NCI-H2196 (cell line): ENCODE measurements at regions not wholly inside any gene's neighbourhood (a gene's known extent, or its start where the extent isn't known, plus 50 kb on each side); places are given as distances from the start of the nearest gene placed in this dataset.
"Not testable (repeated sequence)": the region's sequence is repeated elsewhere in the genome, so short reads cannot be mapped to it uniquely, and the experiment has no call there.

Experiments used
- DNase-seq: peaks from one replicate; lab custom pipeline; 2025; ENCODE audit not compliant: unreplicated experiment; lab: John Stamatoyannopoulos, UW

DNA sequence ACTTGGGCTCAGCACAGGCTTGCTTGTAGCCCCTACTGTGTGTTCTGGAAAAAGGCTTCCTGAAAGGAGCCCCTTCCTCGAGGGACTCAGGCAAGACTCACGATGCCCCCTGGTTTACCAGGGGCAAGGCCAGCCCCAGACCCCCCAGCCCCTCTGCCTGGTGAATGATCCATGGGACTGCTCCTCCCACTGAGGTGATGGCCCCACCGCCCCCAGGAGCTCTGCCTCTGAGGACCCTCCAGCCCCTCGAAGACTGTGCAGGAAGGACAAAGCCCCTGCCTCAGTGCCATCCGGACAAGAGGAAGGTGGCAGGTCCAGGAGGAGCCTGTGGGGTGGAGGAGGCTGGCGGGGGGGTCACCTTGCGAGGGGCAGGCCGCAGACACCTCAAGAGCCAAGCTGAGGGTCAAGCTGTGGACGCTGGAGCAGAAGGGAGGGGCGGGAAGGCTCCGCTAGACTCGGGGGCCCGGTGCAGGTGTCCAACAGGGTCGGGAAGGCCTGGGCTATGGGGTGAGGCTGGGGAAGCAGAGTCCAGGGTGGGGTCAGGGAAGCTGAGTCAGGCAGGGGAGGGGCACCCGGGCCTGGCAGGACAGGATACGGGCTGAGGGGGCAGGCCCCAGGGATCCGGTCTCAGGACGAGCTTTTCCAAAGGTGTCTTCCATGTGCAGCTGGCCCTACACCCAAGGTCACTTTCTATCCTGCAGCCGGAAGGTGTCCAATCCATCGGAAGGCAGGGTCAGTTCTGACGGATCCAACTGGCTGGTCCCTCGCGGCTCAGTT is 64.9 kb upstream of the LRPAP1 start:
- not testable (repeated sequence) for DNase-seq

DNA sequence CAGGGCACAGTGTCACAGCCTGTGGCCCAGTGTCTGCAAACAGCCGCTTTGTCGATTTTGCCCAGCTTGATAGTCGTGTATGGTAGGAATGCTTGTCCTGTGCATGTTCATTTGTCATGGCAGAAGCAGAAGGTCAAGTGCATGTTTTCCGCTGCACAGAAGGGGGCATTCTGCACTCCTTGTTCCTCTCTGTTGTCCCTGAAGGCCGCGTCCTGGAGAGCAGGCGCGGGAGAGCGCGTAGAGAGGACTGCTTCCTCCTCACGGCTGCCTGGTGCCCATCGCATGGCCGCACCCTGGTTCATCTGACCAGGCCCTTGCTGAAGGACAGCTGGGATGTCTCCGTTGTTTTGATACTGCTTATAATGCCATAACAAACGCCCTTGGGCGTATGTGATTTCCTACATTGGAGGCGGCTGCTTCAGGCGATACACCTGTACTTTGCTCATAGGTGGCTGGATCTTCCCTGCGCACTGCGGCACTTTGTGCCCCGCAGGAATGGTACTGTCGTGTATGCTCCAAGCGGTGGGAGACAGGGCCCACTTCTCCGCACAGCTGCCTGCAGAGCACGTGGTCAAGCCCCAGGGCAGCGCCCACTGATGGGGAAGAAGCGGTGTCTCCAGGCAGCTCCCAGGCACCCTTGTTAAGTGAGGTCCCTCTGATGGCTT is 63.5 kb upstream of the LRPAP1 start:
- not testable (repeated sequence) for DNase-seq

DNA sequence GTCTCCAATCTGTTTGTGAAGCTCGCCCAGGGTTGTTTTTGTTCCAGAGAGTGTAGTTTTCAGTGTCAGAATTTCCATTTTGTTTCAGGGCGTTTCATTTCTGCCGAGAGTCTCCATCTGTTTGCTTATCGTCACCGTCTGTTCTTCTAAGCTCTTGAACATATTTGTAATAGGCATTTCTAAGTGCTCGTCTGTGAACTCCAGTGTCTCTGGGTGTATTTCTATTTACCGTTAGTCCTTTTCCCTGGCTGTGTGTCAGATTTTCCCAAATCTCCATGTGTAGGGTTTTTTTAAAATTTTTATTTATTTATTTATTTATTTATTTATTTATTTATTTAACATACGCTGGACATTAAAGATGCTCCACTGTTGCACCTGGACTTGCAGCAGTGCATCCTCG is 62.5 kb upstream of the LRPAP1 start:
- not testable (repeated sequence) for DNase-seq

DNA sequence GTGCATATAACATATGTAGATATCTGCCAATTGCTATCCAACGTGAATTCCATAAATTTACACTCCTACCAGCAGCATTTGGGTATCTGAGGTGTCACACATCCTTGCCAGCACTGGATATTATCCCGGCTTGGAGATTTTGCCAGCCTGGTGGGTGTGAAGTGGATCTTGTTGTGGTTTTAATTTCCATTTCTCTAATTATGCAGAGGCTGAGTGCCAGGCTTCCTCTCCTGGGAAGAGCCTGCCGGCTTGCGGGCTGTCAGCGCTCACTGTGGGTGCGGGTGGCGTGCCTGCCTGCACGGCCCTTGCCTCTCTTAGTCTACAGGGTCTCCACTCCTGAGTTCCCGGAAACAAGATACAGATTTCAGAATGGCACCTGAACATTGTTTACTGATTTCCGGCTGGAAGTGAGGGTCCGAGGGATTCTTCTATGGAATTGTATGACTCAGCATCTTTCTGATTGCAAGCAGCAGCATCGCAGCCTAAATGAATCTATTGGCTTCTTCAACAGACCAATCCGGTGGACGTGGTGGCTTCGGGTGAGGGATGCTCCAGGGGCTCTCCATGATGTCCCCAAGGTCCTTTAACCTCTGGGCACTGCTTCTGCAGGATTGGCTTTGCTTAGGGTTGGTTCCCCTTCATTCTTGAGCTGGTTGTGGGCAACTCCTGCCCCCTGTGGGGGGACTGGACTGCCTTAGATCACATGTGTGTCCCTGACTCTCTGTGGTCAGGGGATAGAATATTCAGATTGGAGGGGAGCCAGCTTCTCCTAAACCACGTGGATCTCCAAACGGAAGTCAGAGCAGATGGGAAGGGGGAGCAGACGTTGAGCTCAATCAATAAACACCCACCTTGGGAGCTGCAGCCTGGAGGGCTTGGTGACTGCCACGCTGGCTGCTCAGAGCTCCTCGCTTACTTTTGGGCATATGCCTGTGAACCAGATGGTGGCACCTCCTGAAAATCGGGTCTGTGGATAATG is 58.0 kb upstream of the LRPAP1 start:
- DNase-seq = not testable (repeated sequence)

DNA sequence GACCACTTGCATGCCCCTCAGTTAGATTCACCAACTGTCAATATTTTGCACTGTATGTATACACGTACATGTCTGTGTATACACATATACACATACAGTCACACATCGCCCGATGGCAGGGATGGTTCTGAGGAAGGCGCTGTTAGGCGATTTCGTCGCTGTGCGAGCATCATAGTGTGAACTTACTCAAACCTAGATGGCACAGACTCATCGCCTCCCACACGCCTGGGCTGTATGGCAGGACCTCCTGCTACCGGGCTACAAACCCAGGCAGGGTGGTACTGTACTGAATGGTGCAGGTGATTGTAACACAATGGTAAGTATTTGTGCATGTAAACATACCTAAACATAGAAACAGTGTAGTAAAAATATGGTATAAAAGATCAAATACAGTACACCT is 57.2 kb upstream of the LRPAP1 start:
- DNase-seq = not testable (repeated sequence)

DNA sequence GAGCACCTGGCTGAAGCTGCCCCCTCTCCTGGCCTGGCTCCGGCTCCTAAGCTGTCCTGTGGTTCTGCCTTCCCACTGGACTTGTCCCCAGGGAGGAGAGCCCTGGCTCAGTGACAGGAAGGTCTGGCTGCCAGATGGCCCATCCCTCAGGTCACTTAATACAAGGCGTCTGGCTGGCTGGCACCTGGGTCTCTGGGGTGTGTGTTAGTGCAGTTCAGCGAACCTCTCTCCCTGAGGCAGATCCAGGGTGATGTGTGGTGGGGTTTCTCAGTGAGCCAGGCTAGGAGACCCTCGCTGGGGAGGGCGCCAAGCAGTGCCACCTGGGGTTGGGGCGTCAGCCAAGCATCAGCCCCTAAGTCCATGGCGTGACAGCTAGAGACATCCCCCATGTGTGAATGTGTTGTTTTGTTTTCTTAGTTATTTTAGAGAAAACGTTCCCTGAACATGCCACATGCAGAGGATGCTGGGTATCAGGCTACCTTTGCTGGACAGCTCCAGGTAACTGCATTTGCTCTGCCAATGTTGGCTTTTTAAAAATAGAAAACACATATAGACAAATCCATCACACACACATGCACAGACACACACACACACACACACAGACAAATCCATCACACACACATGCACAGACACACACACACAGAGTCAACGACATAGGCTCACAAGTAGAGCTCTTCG is 56.4 kb upstream of the LRPAP1 start:
- peak; percentile 51 for DNase-seq

DNA sequence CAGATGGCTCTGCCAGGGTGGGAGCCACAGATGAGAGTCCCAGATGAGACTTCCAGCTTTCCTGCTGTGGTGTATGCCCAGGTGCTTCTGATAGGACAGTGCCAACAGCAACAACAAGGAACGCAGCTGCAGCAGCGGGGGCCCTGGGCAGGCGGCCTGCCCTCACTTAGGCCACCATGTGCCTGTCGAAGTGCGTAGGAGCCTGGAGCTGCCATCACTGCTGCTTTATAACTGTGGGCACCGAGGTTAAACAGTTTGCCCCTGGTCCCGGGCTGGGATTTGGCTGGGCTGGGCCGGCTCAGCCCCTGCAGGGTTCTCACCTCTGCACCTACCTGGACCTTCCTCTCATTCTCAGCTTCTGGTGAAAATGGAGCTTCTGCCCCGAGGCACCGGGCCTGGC is 54.4 kb upstream of the LRPAP1 start:
- DNase-seq = not testable (repeated sequence)

DNA sequence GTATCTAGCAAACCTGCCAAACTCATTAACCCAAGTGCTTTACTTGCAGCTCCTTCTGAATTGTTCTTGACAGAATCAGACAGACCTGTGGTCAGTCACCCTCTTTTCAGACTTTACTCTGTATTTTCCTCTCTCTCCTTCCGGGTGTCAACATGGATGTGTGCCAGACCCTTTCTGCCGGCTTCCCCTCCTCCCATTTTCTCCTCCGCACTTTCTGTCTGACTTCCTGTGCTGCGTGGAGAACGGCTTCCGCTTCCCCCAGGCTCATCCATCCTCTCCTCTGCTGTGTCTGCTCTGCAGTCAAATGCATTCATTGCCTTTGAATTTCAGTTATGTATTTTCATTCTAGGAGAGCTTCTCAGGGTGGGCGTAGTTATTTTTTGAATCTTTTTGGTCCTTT is 53.3 kb upstream of the LRPAP1 start:
- DNase-seq = peak; percentile 22

DNA sequence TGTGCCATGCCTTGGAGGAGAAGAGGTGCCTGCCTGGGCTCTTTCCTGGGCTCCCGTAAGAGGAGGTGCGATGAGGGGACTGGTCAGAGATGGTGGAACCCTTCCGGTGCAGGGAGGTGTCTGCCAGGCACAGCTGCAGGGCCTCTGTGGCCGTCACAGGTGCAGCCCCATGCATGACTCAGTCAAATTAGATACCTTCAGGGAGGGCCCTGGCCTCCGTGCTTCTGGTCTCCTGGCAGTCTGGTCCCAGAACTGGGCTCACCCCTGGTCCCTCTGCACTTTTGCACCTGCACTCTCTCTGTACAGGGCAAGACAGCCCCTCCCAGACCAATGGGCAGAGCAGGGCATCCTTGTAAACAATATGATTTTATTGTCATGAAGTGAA is 49.9 kb upstream of the LRPAP1 start:
- DNase-seq = no peak
